ENCODE measurements at regions not wholly inside any gene's neighbourhood (a gene's known extent, or its start where the extent isn't known, plus 50 kb on each side); places are given as distances from the start of the nearest gene placed in this dataset.

DNA sequence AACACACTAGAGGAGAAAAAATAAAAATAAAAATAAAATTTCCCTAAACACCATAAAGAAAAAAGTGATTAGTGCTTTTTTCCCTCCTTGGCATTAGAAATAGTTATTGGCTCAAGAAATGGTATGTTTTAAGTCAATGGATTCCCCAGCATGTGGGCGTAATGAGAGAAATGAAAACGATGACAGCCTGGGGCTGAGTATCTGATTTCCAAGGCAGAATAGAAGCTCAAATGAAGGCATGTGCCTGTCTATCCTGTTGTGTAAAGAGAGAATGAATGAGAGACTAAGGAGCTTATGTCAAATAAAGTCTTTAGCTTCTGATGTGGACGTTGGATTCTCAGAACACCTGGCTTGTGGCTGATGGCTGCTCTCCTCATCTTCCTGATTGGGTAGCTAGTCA is 1408.4 kb upstream of the TMEM132C start:
- no peak for TF ChIP-seq CTCF (IDR thresholded peaks at IDR 0.05; ENCODE audit: low read depth, low read length, missing control alignments)
- DNase-seq (ENCODE audit: extremely low read depth, low read depth) = no peak
- H3K4me3 ChIP-seq (replicated peaks; ENCODE audit: low read depth, low read length) = no peak overlapping the region

- DNase-seq (ENCODE audit: extremely low read depth, low read depth) = no peak
- H3K4me3 ChIP-seq (replicated peaks; ENCODE audit: low read depth, low read length) = no peak overlapping the region
- no peak for TF ChIP-seq CTCF (IDR thresholded peaks at IDR 0.05; ENCODE audit: low read depth, low read length, missing control alignments)
Observed at GRCh38 chr12:126860210-126860609, 1406.8 kb upstream of the TMEM132C start.

- no peak overlapping the region for H3K4me3 ChIP-seq (replicated peaks; ENCODE audit: low read depth, low read length)
- no peak for TF ChIP-seq CTCF (IDR thresholded peaks at IDR 0.05; ENCODE audit: low read depth, low read length, missing control alignments)
- no peak for DNase-seq (ENCODE audit: extremely low read depth, low read depth)
Observed at GRCh38 chr12:126862500-126862899, 1404.5 kb upstream of the TMEM132C start.

GRCh38 chr12:126869644-126870043 is 1397.3 kb upstream of the TMEM132C start:
- no peak for DNase-seq (ENCODE audit: extremely low read depth, low read depth)
- H3K4me3 ChIP-seq (replicated peaks; ENCODE audit: low read depth, low read length) = no peak overlapping the region
- no peak for TF ChIP-seq CTCF (IDR thresholded peaks at IDR 0.05; ENCODE audit: low read depth, low read length, missing control alignments)

GRCh38 chr12:126873701-126874100 is 1393.3 kb upstream of the TMEM132C start:
- TF ChIP-seq CTCF (IDR thresholded peaks at IDR 0.05; ENCODE audit: low read depth, low read length, missing control alignments) = no peak
- DNase-seq (ENCODE audit: extremely low read depth, low read depth) = no peak

DNA sequence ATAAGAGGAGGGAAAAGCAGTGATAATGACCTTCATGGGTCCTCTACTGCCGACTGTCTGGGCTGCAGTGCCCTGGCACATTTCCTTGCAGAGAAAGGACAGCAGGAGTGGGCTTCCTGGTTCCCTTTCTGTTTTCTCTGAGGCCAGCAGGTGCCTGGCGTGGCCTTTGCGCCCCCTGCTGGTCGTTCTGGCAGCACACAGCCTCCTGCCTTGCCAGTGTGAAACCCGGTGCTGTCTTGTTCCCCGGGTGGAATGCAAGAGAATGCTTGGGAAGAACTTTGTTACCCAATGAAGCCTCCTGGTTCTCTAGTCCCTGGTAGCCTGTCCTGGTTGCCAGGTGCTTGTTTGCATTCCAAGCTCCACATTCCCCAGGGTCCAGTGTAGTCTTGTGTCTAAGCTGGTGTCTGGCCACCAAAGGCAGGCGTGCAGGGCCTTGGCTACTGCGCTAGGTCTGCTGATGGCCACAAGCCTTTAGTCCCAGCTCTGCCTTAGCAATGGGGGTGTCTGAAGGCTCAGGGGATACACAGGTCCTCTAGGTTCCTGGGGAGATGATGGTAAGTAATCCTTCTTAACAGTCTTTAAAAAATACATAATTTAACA is 1392.4 kb upstream of the TMEM132C start:
- TF ChIP-seq CTCF (IDR thresholded peaks at IDR 0.05; ENCODE audit: low read depth, low read length, missing control alignments) = peak; percentile 50
- no peak for DNase-seq (ENCODE audit: extremely low read depth, low read depth)
- no peak overlapping the region for H3K4me3 ChIP-seq (replicated peaks; ENCODE audit: low read depth, low read length)

More at GRCh38 chr12:126873701-126874100, 1393.3 kb upstream of the TMEM132C start:
- no peak overlapping the region for H3K4me3 ChIP-seq (replicated peaks; ENCODE audit: low read depth, low read length)

DNA sequence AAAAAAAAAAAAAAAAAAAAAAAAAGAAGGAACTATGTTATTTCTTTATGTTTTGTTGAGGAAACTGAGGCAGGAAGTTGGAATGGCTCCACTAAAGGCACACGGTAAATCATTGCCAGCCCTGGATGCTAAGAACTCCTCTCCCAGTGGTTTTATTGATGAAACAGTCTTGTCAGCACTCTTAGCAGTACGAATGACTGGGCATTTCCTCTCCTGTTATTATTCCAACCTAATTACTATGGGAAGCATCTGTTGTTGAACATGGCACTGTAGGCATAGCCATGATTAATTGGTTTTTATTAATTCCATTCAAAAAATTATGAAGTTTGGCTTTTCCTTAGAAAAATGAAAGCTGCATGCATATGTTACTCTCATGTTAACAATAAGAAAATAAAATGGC is 1387.1 kb upstream of the TMEM132C start:
- H3K4me3 ChIP-seq (replicated peaks; ENCODE audit: low read depth, low read length) = no peak overlapping the region
- no peak for TF ChIP-seq CTCF (IDR thresholded peaks at IDR 0.05; ENCODE audit: low read depth, low read length, missing control alignments)
- no peak for DNase-seq (ENCODE audit: extremely low read depth, low read depth)
